SU-DHL-6 (cell line): ENCODE measurements at regions not wholly inside any gene's neighbourhood (a gene's known extent, or its start where the extent isn't known, plus 50 kb on each side); places are given as distances from the start of the nearest gene placed in this dataset.

Experiments
- CTCF ChIP-seq: fragments of 200-600 bp; sonication (generic); IDR thresholded peaks from one replicate; pipeline ENCODE4 v1.5.1; 2017; ENCODE audit warnings: antibody characterized with exemption, mild to moderate bottlenecking, low read length, moderate library complexity; ENCODE audit not compliant: insufficient read depth, poor library complexity, severe bottlenecking
- EZH2phosphoT487 ChIP-seq: fragments of 200-600 bp; sonication (generic), shearing (Covaris generic); conservative IDR thresholded peaks from 2 replicates; pipeline ENCODE4 v1.6.1; 2018; ENCODE audit warnings: mild to moderate bottlenecking, antibody characterized with exemption, low read length, moderate library complexity, mixed read lengths

GRCh38 chr5:125673359-125673950, 749.8 kb upstream of the GRAMD2B start:
- TF ChIP-seq CTCF (no peak), EZH2phosphoT487 (no peak)
